ENCODE measurements at regions not wholly inside any gene's neighbourhood (a gene's known extent, or its start where the extent isn't known, plus 50 kb on each side); places are given as distances from the start of the nearest gene placed in this dataset.

DNA sequence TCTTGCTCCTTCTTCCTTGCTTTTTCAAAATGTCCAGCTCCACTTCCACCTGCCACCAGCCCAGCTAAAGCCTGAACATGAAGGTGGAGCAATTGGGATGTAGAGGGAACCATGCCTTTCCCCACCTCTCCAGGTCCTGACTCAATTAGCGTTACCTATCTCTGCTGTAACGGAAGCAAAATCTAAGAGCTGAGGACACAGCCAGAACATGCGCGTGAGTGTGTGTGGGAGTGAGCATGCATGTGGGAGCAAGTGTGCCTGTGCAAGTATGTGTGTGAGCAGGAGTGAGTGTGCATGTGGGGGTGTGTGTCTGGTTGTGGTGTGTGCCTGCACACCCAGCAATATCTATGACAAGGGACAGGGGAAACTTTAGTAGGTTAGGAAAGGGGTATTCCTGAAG lies 364.5 kb downstream of the MID1IP1 start:
- TF ChIP-seq, protein P1, sequence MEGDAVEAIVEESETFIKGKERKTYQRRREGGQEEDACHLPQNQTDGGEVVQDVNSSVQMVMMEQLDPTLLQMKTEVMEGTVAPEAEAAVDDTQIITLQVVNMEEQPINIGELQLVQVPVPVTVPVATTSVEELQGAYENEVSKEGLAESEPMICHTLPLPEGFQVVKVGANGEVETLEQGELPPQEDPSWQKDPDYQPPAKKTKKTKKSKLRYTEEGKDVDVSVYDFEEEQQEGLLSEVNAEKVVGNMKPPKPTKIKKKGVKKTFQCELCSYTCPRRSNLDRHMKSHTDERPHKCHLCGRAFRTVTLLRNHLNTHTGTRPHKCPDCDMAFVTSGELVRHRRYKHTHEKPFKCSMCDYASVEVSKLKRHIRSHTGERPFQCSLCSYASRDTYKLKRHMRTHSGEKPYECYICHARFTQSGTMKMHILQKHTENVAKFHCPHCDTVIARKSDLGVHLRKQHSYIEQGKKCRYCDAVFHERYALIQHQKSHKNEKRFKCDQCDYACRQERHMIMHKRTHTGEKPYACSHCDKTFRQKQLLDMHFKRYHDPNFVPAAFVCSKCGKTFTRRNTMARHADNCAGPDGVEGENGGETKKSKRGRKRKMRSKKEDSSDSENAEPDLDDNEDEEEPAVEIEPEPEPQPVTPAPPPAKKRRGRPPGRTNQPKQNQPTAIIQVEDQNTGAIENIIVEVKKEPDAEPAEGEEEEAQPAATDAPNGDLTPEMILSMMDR (IDR thresholded peaks at IDR 0.05; ENCODE audit: low read length), result no peak
- no peak for TF ChIP-seq EZH2 (IDR thresholded peaks at IDR 0.05; ENCODE audit: borderline replicate concordance, low read length)
